ENCODE measurements at regions not wholly inside any gene's neighbourhood (a gene's known extent, or its start where the extent isn't known, plus 50 kb on each side); places are given as distances from the start of the nearest gene placed in this dataset.

DNA sequence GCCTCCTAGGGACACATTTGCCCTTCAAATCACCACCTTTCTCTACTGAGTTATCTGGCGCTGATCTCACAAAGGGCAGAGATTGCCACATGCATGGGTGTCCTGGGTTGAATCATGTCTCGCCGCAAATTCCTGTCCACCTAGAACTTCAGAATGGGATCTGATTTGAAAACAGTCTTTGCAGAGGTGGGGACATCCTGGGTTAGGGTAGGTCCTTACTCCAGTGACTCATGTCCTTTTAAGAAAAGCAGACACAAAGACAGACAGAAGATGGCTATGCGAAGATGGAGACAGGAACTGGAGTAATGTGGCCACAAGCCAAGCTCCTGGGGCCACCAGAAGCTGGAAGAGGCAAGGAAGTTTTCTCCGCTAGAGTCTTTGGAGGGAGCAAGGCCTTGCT lies 197.4 kb upstream of the SMIM21 start:
- TF ChIP-seq, protein P1, sequence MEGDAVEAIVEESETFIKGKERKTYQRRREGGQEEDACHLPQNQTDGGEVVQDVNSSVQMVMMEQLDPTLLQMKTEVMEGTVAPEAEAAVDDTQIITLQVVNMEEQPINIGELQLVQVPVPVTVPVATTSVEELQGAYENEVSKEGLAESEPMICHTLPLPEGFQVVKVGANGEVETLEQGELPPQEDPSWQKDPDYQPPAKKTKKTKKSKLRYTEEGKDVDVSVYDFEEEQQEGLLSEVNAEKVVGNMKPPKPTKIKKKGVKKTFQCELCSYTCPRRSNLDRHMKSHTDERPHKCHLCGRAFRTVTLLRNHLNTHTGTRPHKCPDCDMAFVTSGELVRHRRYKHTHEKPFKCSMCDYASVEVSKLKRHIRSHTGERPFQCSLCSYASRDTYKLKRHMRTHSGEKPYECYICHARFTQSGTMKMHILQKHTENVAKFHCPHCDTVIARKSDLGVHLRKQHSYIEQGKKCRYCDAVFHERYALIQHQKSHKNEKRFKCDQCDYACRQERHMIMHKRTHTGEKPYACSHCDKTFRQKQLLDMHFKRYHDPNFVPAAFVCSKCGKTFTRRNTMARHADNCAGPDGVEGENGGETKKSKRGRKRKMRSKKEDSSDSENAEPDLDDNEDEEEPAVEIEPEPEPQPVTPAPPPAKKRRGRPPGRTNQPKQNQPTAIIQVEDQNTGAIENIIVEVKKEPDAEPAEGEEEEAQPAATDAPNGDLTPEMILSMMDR (conservative IDR thresholded peaks at IDR 0.05; ENCODE audit: low read depth in 2 of 2) = no peak
- TF ChIP-seq JUNB (IDR thresholded peaks at IDR 0.05; ENCODE audit: unreplicated experiment) (no peak), POLR2AphosphoS5 (IDR thresholded peaks at IDR 0.05; ENCODE audit: low read depth) (no peak), EZH2phosphoT487 (IDR thresholded peaks at IDR 0.05; ENCODE audit: unreplicated experiment) (no peak)

Data from GM23338 (cell line).